LNCAP (cell line): ENCODE measurements at regions not wholly inside any gene's neighbourhood (a gene's known extent, or its start where the extent isn't known, plus 50 kb on each side); places are given as distances from the start of the nearest gene placed in this dataset.

Experiments used
- TF ChIP-seq, protein P1 (sequence below): fragments of 450-650 bp; IDR thresholded peaks from 2 replicates; pipeline ENCODE4 v1.5.1; 2017; ENCODE audit warnings: mild to moderate bottlenecking

DNA sequence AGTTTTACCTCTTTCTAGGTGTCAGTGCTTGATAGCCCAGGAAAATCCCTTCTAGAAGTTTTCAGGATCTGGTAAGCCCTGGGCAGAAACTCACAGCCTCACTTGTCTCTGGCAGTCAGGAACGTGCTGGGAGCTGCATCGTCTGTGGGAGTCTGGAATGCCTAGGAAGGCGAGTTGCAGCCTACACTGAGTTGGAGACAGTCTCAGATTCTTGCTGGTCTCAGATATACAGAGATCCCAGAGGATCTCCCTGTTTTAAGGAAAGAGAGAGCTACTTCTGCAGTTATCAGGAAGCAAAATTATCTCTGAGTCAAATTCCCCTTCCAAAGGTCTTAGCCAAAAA is 104.4 kb upstream of the CDC42EP3 start:
- TF ChIP-seq, protein P1, sequence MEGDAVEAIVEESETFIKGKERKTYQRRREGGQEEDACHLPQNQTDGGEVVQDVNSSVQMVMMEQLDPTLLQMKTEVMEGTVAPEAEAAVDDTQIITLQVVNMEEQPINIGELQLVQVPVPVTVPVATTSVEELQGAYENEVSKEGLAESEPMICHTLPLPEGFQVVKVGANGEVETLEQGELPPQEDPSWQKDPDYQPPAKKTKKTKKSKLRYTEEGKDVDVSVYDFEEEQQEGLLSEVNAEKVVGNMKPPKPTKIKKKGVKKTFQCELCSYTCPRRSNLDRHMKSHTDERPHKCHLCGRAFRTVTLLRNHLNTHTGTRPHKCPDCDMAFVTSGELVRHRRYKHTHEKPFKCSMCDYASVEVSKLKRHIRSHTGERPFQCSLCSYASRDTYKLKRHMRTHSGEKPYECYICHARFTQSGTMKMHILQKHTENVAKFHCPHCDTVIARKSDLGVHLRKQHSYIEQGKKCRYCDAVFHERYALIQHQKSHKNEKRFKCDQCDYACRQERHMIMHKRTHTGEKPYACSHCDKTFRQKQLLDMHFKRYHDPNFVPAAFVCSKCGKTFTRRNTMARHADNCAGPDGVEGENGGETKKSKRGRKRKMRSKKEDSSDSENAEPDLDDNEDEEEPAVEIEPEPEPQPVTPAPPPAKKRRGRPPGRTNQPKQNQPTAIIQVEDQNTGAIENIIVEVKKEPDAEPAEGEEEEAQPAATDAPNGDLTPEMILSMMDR = no peak

DNA sequence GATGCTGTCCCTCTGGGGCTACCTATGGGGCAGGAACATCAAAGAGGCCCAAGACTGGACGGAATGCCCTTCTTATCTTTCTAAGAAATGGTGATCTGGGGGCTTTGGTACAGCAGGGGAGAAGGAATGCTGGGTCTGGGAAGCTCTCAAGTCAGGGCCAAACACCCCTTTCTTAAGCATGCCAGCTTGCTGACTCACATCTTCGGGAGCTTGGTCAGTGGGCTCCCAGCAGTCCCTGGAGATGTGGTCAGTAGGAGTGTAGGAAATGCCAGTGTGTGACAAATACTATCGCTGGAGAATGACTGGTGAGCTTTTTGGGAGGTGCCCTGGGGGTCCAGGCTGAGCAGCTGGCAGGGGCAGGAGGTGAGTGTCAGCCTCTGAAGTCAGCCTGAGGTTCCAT is 105.0 kb upstream of the CDC42EP3 start:
- TF ChIP-seq, protein P1 = no peak

DNA sequence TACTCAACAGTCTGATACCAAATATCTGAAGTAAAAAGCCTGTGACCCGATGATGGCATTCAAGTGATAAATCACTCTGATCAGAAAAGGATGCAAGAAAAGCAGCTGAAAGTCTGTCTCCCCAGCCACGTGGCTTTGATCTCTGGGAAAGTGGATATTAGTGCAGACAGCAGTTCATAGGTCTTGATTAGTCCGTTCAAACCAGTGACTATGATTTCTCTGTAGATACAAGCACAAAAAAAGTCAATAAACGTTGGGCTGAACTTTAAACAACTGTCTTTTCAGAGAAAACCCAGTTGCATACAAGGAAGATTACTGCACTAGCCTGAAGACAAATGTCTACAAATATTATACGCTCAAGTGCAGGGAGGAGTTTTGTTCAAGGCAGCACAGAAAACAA is 107.7 kb upstream of the CDC42EP3 start:
- TF ChIP-seq, protein P1 = no peak

DNA sequence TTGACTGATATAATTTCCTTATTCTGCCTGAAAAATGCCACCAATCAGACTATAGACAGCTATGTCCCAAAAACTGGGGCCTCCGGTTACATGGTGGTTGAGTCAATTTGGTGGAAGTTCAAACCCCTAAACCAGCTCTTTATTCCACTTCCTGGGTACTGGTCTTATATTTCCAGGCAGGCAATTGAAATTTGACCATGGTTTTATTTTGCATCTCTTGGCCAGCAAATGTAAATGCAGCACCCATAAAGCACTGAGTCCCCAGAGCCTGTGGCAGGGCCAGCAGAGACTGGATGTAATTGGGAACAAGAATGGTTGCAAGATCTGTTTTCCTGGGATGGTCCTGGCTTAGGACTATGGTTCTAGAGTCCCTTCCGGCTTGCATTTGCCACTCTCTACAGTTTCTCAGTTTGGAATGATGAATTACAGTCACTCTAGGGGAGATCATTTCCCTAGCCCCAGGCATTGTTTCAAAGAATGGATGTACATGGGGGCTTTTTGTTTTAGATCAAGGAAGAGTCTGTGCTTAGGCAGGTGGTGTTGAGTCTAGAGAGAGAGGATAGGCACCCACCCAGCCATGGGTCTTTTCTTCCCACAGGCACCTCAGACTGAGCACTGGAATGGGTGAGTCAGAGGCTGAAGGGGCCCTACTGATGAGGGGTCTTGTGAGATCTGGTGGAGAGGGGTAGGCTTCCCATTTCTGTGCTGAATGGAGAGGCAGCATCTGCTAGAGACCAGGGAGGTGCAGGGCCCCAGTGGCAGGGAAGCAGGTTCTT is 108.4 kb upstream of the CDC42EP3 start:
- TF ChIP-seq, protein P1 = no peak

DNA sequence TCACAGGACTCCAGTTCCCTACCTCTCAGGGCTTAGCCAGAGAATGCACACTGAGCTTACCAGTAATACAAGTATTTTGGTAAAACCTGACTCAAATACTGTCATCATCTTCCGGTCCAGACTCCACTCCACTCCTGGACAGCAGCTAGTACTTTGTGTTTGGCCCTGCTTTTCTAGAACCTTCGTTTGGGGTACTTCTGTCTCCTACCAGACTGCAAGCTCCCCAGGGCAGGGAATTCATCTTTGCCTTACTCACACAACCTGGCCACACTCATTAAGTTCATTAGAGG is 108.9 kb upstream of the CDC42EP3 start:
- TF ChIP-seq, protein P1 = no peak

DNA sequence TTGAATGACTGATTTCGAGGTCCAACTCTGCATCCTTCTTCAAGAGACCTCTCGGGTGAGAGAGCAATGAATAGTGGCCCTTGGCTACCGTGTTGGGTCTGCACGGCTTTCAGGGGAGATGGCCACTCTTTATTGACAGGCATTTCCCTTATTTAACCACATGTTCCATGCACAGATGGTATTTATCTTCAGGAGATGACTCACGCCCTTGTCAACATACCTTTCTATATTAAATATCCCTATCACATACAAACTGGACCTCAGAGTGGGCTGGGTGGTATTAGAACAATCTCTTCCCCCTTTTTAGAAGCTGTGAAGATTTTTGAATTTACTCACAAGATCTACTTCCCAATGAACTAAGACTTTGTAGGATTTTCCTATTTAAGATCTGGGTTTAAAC is 109.6 kb upstream of the CDC42EP3 start:
- TF ChIP-seq, protein P1 = no peak

DNA sequence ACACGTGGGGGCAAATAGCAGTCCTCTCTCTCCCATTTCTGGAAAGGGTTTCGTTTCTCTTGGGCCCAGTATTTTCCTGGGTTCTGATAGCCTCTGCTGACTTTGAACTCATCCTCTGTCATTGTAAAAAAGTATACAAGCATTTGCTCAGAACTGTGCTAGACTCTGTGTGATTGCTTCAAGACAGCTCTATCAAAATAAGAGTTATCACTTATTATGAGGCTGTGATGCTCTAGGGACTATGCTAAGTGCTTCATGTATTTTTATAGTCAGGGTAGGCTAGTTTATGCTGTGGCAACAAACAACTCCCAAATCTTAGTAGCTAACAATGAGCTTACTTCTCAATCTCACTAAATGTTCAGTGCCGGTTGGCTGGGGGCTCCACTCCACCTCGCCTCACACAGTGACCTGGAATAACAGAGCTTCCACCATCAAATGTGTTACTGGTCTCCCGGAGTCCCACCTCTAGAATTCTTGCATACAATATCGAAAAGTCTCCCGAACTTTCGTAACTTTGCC is 110.8 kb upstream of the CDC42EP3 start:
- TF ChIP-seq, protein P1 = no peak
